Loucy (cell line): ENCODE measurements at regions not wholly inside any gene's neighbourhood (a gene's known extent, or its start where the extent isn't known, plus 50 kb on each side); places are given as distances from the start of the nearest gene placed in this dataset.

Source experiments
- H2AFZ ChIP-seq: fragments of 200-600 bp; sonication (generic); 2 replicates; pipeline ENCODE4 v1.6.0; 2016; ENCODE audit warnings: antibody characterized with exemption, mild to moderate bottlenecking, low read length, moderate library complexity
- H3F3A ChIP-seq: fragments of 200-600 bp; 2 replicates; pipeline ENCODE4 v1.6.0; 2016; ENCODE audit warnings: antibody characterized with exemption, low read depth, mild to moderate bottlenecking
- H3K27me3 ChIP-seq: fragments of 200-600 bp; sonication (generic); 2 replicates; pipeline ENCODE4 v1.6.1; 2014; ENCODE audit warnings: low read length, mild to moderate bottlenecking; ENCODE audit not compliant: insufficient read depth, poor library complexity, severe bottlenecking
- H3K36me3 ChIP-seq: fragments of 200-600 bp; sonication (generic); 2 replicates; pipeline ENCODE4 v1.6.1; 2016; ENCODE audit warnings: low read length; ENCODE audit not compliant: insufficient read depth
- H3K4me1 ChIP-seq: fragments of 200-600 bp; sonication (generic); 2 replicates; pipeline ENCODE4 v1.5.1; 2014; ENCODE audit warnings: low read length, mild to moderate bottlenecking; ENCODE audit not compliant: insufficient read depth, poor library complexity, severe bottlenecking
- H3K4me2 ChIP-seq: fragments of 200-600 bp; sonication (generic); 2 replicates; pipeline ENCODE4 v1.6.0; 2014; ENCODE audit warnings: antibody characterized with exemption, low read length, low read depth, mild to moderate bottlenecking; ENCODE audit not compliant: poor library complexity, severe bottlenecking
- H3K4me3 ChIP-seq: fragments of 200-600 bp; sonication (generic); 2 replicates; pipeline ENCODE4 v1.5.1; 2014; ENCODE audit warnings: low read length, mild to moderate bottlenecking, mixed read lengths; ENCODE audit not compliant: poor library complexity, severe bottlenecking
- H3K79me2 ChIP-seq: fragments of 200-600 bp; sonication (generic); 2 replicates; pipeline ENCODE4 v1.6.1; 2014; ENCODE audit warnings: low read length; ENCODE audit not compliant: insufficient read depth
- H3K9ac ChIP-seq: fragments of 200-600 bp; sonication (generic); 2 replicates; pipeline ENCODE4 v1.6.0; 2014; ENCODE audit warnings: mild to moderate bottlenecking, low read depth, low read length, moderate library complexity; ENCODE audit not compliant: poor library complexity, severe bottlenecking
- H3K9me2 ChIP-seq: fragments of 200-600 bp; sonication (generic); replicated peaks from 2 replicates; pipeline ENCODE4 v1.6.1; 2016; ENCODE audit warnings: low read depth, low read length, mixed read lengths
- H3K9me3 ChIP-seq: fragments of 200-600 bp; sonication (generic); 2 replicates; pipeline ENCODE4 v1.6.1; 2014; ENCODE audit warnings: mild to moderate bottlenecking, antibody characterized with exemption, low read length, low read depth; ENCODE audit not compliant: insufficient read depth
- H4K20me1 ChIP-seq: fragments of 200-600 bp; sonication (generic); 2 replicates; pipeline ENCODE4 v1.6.0; 2014; ENCODE audit warnings: antibody characterized with exemption, low read length, mild to moderate bottlenecking; ENCODE audit not compliant: insufficient read depth, poor library complexity, severe bottlenecking
- EZH2phosphoT487 ChIP-seq: fragments of 200-600 bp; IDR thresholded peaks from 2 replicates; pipeline ENCODE4 v1.6.1; 2018; ENCODE audit warnings: antibody characterized with exemption, mild to moderate bottlenecking, moderate library complexity, borderline replicate concordance
- TF ChIP-seq, protein P1 (sequence below): fragments of 200-600 bp; sonication (generic); conservative IDR thresholded peaks from 2 replicates; pipeline ENCODE4 v1.5.1; 2014; ENCODE audit warnings: mild to moderate bottlenecking, antibody characterized with exemption, low read length

DNA sequence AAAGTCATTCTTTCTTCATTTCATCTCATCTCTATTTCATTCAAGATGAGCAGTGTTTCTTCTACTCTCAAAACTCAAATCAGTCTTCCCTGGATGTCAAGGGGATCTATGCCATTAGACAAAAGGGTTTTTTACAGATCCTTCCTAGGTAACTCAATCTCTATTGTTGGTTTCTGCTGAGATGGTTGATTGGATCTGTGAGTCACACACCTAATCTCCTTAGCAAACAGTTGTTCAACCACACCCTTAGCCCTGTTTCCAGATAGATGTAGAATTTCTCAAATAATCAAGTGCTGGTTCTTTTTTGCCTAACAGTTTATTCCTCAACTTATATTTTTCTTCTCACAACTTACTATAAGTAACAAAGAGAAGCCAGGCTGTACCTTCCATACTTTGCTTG, 200.5 kb downstream of the KDR start:
- no peak overlapping the region for H3K4me2 ChIP-seq
- peaks cover 17% of the 10 kb centered on the region for H3K9me3 ChIP-seq

GRCh38 chr4:54915276-54915675, 210.1 kb downstream of the KDR start:
- no peaks in the 10 kb centered on the region for H3K36me3 ChIP-seq
- no peak overlapping the region for H3K9ac ChIP-seq
- H3K79me2 ChIP-seq = no peaks in the 10 kb centered on the region
- H3K27me3 ChIP-seq = no peaks in the 10 kb centered on the region
- peaks cover 41% of the 10 kb centered on the region for H3K4me1 ChIP-seq
- TF ChIP-seq, protein P1, sequence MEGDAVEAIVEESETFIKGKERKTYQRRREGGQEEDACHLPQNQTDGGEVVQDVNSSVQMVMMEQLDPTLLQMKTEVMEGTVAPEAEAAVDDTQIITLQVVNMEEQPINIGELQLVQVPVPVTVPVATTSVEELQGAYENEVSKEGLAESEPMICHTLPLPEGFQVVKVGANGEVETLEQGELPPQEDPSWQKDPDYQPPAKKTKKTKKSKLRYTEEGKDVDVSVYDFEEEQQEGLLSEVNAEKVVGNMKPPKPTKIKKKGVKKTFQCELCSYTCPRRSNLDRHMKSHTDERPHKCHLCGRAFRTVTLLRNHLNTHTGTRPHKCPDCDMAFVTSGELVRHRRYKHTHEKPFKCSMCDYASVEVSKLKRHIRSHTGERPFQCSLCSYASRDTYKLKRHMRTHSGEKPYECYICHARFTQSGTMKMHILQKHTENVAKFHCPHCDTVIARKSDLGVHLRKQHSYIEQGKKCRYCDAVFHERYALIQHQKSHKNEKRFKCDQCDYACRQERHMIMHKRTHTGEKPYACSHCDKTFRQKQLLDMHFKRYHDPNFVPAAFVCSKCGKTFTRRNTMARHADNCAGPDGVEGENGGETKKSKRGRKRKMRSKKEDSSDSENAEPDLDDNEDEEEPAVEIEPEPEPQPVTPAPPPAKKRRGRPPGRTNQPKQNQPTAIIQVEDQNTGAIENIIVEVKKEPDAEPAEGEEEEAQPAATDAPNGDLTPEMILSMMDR = no peak
- no peak for TF ChIP-seq EZH2phosphoT487
- no peak overlapping the region for H3K4me2 ChIP-seq
- no peaks in the 10 kb centered on the region for H3K9me2 ChIP-seq
- H3F3A ChIP-seq = no peaks in the 10 kb centered on the region
- no peaks in the 10 kb centered on the region for H3K9me3 ChIP-seq
- no peaks in the 10 kb centered on the region for H4K20me1 ChIP-seq
- H3K4me3 ChIP-seq = no peak overlapping the region
- H2AFZ ChIP-seq = no peak overlapping the region

More for the DNA sequence above, 200.5 kb downstream of the KDR start:
- H3F3A ChIP-seq = no peaks in the 10 kb centered on the region
- no peaks in the 10 kb centered on the region for H3K4me1 ChIP-seq
- no peaks in the 10 kb centered on the region for H3K36me3 ChIP-seq
- H2AFZ ChIP-seq = no peak overlapping the region
- H4K20me1 ChIP-seq = no peaks in the 10 kb centered on the region
- H3K9me2 ChIP-seq = no peaks in the 10 kb centered on the region
- TF ChIP-seq, protein P1 = no peak
- TF ChIP-seq EZH2phosphoT487 = no peak
- no peaks in the 10 kb centered on the region for H3K27me3 ChIP-seq
- H3K4me3 ChIP-seq = no peak overlapping the region
- H3K79me2 ChIP-seq = no peaks in the 10 kb centered on the region
- no peak overlapping the region for H3K9ac ChIP-seq

GRCh38 chr4:54914781-54915180, 210.6 kb downstream of the KDR start:
- Histone ChIP-seq H3K4me1 (peaks cover 45% of the 10 kb centered on the region), H3F3A (no peaks in the 10 kb centered on the region), H3K4me2 (no peak overlapping the region), H3K79me2 (no peaks in the 10 kb centered on the region), H4K20me1 (no peaks in the 10 kb centered on the region), H2AFZ (no peak overlapping the region), H3K9me2 (no peaks in the 10 kb centered on the region), H3K36me3 (no peaks in the 10 kb centered on the region), H3K27me3 (no peaks in the 10 kb centered on the region), H3K9me3 (no peaks in the 10 kb centered on the region), H3K4me3 (no peak overlapping the region), H3K9ac (no peak overlapping the region)
- TF ChIP-seq, protein P1 = no peak
- TF ChIP-seq EZH2phosphoT487 = no peak
